ENCODE measurements at regions not wholly inside any gene's neighbourhood (a gene's known extent, or its start where the extent isn't known, plus 50 kb on each side); places are given as distances from the start of the nearest gene placed in this dataset.

DNA sequence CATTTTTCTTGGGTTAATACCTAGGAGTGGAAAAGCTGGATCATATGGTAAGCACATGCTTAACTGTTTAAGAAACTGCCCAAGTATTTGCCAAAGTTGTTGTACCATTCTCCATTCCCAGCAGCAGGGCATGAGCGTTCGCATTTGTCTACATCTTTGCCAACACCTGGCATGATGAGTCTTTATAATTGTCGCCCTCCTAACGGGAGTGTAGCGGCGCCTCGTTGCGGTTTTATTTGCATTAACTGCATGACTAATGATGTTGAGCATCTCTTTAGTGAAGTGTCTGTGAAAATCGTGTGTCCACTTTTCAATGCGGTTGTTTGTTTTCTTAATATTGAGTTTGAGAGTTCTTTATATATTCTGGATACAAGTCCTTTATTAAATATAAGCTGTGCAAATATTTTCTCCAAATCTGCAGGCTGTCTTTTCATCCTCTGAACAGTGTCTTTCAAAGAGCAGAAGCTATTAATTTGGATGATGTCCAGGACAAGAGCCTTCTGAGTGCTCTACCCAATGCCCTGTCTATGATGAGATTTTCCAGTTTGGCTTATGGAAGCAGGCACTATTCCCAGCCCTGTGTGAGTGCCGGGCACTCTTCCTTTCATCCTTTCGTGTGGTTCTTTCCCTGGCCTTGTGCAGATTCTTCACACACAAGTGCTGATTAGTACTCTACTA, 202.0 kb downstream of the FOXO1 start:
- H2AFZ ChIP-seq (ENCODE audit: low read depth, low read length), result no peak overlapping the region

DNA sequence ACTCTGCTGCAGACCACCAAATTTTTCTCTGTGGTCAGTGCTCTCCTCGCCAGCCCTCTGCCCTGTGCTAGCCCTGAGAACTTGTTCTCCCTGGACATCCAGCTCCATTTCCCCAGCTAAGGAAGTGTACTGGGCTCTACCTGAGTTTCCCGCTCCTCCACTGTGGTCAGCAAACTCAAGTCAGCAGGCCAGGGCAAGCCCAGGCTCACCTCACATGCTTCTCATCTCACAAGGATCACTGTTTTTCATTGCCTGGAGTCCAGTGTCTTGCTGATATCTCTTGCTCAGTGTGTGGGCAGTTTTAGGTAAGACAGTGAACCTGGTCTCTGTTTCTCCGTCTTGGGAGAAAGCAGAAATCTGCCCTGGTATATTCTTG, 201.4 kb downstream of the FOXO1 start:
- H3K4me3 ChIP-seq (ENCODE audit: insufficient read depth, low read depth, low read length), result no peak overlapping the region
- Mint-ChIP-seq H3K9me3 (ENCODE audit: unreplicated experiment) (peaks cover 4% of the 10 kb centered on the region), H3K36me3 (ENCODE audit: low read depth, unreplicated experiment) (no peaks in the 10 kb centered on the region), H3K27ac (ENCODE audit: unreplicated experiment) (no peak overlapping the region), H3K4me1 (ENCODE audit: low read depth, unreplicated experiment) (peaks cover under 1% of the 10 kb centered on the region), H3K4me3 (ENCODE audit: unreplicated experiment) (no peak overlapping the region), H3K27me3 (ENCODE audit: low read depth, unreplicated experiment) (peaks cover 10% of the 10 kb centered on the region)
- H3K36me3 ChIP-seq (ENCODE audit: insufficient read depth, low read length), result no peaks in the 10 kb centered on the region
- DNase-seq (ENCODE audit: low read depth) (no peak), FAIRE-seq (no peak)
- H4K20me1 ChIP-seq (ENCODE audit: insufficient read depth, low read length), result no peaks in the 10 kb centered on the region
- H3K4me2 ChIP-seq (ENCODE audit: low read length), result no peak overlapping the region
- TF ChIP-seq EZH2 (IDR thresholded peaks at IDR 0.05; ENCODE audit: insufficient read depth, low read length), result no peak
- TF ChIP-seq, protein P1, sequence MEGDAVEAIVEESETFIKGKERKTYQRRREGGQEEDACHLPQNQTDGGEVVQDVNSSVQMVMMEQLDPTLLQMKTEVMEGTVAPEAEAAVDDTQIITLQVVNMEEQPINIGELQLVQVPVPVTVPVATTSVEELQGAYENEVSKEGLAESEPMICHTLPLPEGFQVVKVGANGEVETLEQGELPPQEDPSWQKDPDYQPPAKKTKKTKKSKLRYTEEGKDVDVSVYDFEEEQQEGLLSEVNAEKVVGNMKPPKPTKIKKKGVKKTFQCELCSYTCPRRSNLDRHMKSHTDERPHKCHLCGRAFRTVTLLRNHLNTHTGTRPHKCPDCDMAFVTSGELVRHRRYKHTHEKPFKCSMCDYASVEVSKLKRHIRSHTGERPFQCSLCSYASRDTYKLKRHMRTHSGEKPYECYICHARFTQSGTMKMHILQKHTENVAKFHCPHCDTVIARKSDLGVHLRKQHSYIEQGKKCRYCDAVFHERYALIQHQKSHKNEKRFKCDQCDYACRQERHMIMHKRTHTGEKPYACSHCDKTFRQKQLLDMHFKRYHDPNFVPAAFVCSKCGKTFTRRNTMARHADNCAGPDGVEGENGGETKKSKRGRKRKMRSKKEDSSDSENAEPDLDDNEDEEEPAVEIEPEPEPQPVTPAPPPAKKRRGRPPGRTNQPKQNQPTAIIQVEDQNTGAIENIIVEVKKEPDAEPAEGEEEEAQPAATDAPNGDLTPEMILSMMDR (IDR thresholded peaks at IDR 0.05; ENCODE audit: insufficient read depth, low read depth, low read length), result no peak
- no peaks in the 10 kb centered on the region for H3K79me2 ChIP-seq (ENCODE audit: insufficient read depth, low read length)
- H3K9me3 ChIP-seq (ENCODE audit: insufficient read depth, low read depth, low read length), result no peaks in the 10 kb centered on the region
- no peak overlapping the region for H2AFZ ChIP-seq (ENCODE audit: low read depth, low read length)
- no peak overlapping the region for H3K9ac ChIP-seq (ENCODE audit: low read length)
- no peaks in the 10 kb centered on the region for H3K4me1 ChIP-seq (ENCODE audit: insufficient read depth, low read length)
- H3K27ac ChIP-seq (ENCODE audit: low read depth, low read length), result no peak overlapping the region
- no peaks in the 10 kb centered on the region for H3K27me3 ChIP-seq (ENCODE audit: insufficient read depth, low read length)

More for the DNA sequence above, 202.0 kb downstream of the FOXO1 start:
- no peak for FAIRE-seq
- Mint-ChIP-seq H3K4me1 (ENCODE audit: low read depth, unreplicated experiment) (peaks cover 1% of the 10 kb centered on the region), H3K27ac (ENCODE audit: unreplicated experiment) (no peak overlapping the region), H3K9me3 (ENCODE audit: unreplicated experiment) (peaks cover 1% of the 10 kb centered on the region), H3K27me3 (ENCODE audit: low read depth, unreplicated experiment) (peaks cover 8% of the 10 kb centered on the region), H3K36me3 (ENCODE audit: low read depth, unreplicated experiment) (no peaks in the 10 kb centered on the region), H3K4me3 (ENCODE audit: unreplicated experiment) (no peak overlapping the region)
- Histone ChIP-seq H3K9me3 (ENCODE audit: insufficient read depth, low read depth, low read length) (no peaks in the 10 kb centered on the region), H4K20me1 (ENCODE audit: insufficient read depth, low read length) (no peaks in the 10 kb centered on the region), H3K27me3 (ENCODE audit: insufficient read depth, low read length) (no peaks in the 10 kb centered on the region), H3K9ac (ENCODE audit: low read length) (no peak overlapping the region), H3K4me1 (ENCODE audit: insufficient read depth, low read length) (no peaks in the 10 kb centered on the region), H3K36me3 (ENCODE audit: insufficient read depth, low read length) (no peaks in the 10 kb centered on the region), H3K27ac (ENCODE audit: low read depth, low read length) (no peak overlapping the region), H3K4me3 (ENCODE audit: insufficient read depth, low read depth, low read length) (no peak overlapping the region), H3K4me2 (ENCODE audit: low read length) (no peak overlapping the region), H3K79me2 (ENCODE audit: insufficient read depth, low read length) (no peaks in the 10 kb centered on the region)
- DNase-seq (ENCODE audit: low read depth), result no peak
- TF ChIP-seq, protein P1 (IDR thresholded peaks at IDR 0.05; ENCODE audit: insufficient read depth, low read depth, low read length), result no peak
- no peak for TF ChIP-seq EZH2 (IDR thresholded peaks at IDR 0.05; ENCODE audit: insufficient read depth, low read length)

DNA sequence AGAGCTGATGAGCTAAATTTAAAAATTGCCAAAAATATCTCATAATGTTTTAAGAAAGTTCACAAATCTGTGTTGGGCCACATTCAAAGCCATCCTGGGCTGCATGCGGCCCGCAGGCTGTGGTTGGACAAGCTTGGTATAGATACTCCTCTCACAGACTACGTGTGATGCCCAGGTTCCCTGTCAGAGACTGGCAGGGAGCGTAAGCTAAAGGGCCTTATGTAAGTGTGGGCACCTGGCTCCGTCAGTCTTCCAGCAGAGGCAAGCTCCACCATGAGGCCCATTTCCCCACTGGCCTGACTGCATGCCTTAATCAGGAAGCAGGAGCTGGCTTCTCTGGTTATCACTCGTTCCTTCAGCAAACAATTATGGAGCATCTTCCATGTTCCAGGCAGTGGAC, 200.2 kb downstream of the FOXO1 start:
- Mint-ChIP-seq H3K4me1 (ENCODE audit: low read depth, unreplicated experiment) (no peaks in the 10 kb centered on the region), H3K9me3 (ENCODE audit: unreplicated experiment) (peaks cover 5% of the 10 kb centered on the region), H3K27ac (ENCODE audit: unreplicated experiment) (no peak overlapping the region), H3K4me3 (ENCODE audit: unreplicated experiment) (no peak overlapping the region), H3K36me3 (ENCODE audit: low read depth, unreplicated experiment) (peaks cover under 1% of the 10 kb centered on the region), H3K27me3 (ENCODE audit: low read depth, unreplicated experiment) (peaks cover 20% of the 10 kb centered on the region)
- no peak overlapping the region for H3K27ac ChIP-seq (ENCODE audit: low read depth, low read length)
- no peaks in the 10 kb centered on the region for H3K27me3 ChIP-seq (ENCODE audit: insufficient read depth, low read length)
- no peak overlapping the region for H3K9ac ChIP-seq (ENCODE audit: low read length)
- no peak overlapping the region for H3K4me2 ChIP-seq (ENCODE audit: low read length)
- H3K4me1 ChIP-seq (ENCODE audit: insufficient read depth, low read length), result no peaks in the 10 kb centered on the region
- H3K36me3 ChIP-seq (ENCODE audit: insufficient read depth, low read length), result no peaks in the 10 kb centered on the region
- no peak overlapping the region for H2AFZ ChIP-seq (ENCODE audit: low read depth, low read length)
- DNase-seq (ENCODE audit: low read depth), result no peak
- FAIRE-seq, result no peak
- H4K20me1 ChIP-seq (ENCODE audit: insufficient read depth, low read length), result no peaks in the 10 kb centered on the region
- no peak overlapping the region for H3K4me3 ChIP-seq (ENCODE audit: insufficient read depth, low read depth, low read length)
- no peaks in the 10 kb centered on the region for H3K9me3 ChIP-seq (ENCODE audit: insufficient read depth, low read depth, low read length)
- TF ChIP-seq, protein P1 (IDR thresholded peaks at IDR 0.05; ENCODE audit: insufficient read depth, low read depth, low read length), result no peak
- no peak for TF ChIP-seq EZH2 (IDR thresholded peaks at IDR 0.05; ENCODE audit: insufficient read depth, low read length)
- no peaks in the 10 kb centered on the region for H3K79me2 ChIP-seq (ENCODE audit: insufficient read depth, low read length)

All from astrocyte (in vitro differentiated cells and primary cell).